GM12878 (cell line): ENCODE measurements at regions not wholly inside any gene's neighbourhood (a gene's known extent, or its start where the extent isn't known, plus 50 kb on each side); places are given as distances from the start of the nearest gene placed in this dataset.

Source experiments
- ATAC-seq: fragments of 200-7000 bp; cut with Tn5 transposase; 3 replicates; pipeline ENCODE4 v1.9.1; 2020; ENCODE audit warnings: mild to moderate bottlenecking, moderate library complexity
- BruUV-seq: library from RNA; stranded (reverse); fragments of 400-500 nt; replicated peaks from 2 replicates; lab custom pipeline; 2021; lab: Mats Ljungman, UMichigan
- CTCF ChIA-PET: fragments of 300-600 bp; sonication (Branson Sonifier 250); formaldehyde crosslinking; extraction: SDS; loops from one replicate; lab custom pipeline; 2021; ENCODE audit warnings: inconsistent platforms; lab: Yijun Ruan, JAX
- POLR2A ChIA-PET: fragments of 350-600 bp; formaldehyde crosslinking; extraction: SDS; loops from one replicate; lab custom pipeline; 2021; ENCODE audit warnings: inconsistent platforms; lab: Charles Lee
- RAD21 ChIA-PET: fragments of 300-600 bp; sonication (Branson Sonifier 250); formaldehyde crosslinking; loops from one replicate; lab custom pipeline; 2023; ENCODE audit warnings: antibody characterized with exemption; ENCODE audit not compliant: unreplicated experiment; lab: Charles Lee
- SMC1A ChIA-PET: fragments of 300-600 bp; sonication (Branson Sonifier 250); formaldehyde crosslinking; loops from one replicate; lab custom pipeline; 2023; ENCODE audit not compliant: unreplicated experiment, uncharacterized antibody; lab: Charles Lee
- DNase-seq: peaks from one replicate; pipeline ENCODE4 v3.0.0-alpha.2; 2011; ENCODE audit warnings: low read depth, low spot score
- FAIRE-seq: peaks from 3 replicates; lab custom pipeline; 2011; peaks lifted over from hg19 to GRCh38; lab: Jason Lieb, UNC
- H2AFZ ChIP-seq: 2 replicates; pipeline ENCODE4 v1.6.0; 2011; ENCODE audit warnings: low read depth, low read length, control low read depth; ENCODE audit not compliant: control insufficient read depth
- H3K27ac ChIP-seq: 2 replicates; pipeline ENCODE4 v1.5.1; 2011; ENCODE audit warnings: control low read depth; ENCODE audit not compliant: control insufficient read depth, insufficient read depth
- H3K27me3 ChIP-seq, 2 experiments: replicated peaks in 1 of 2; 2 replicates each; pipeline versions ENCODE4 v1.6.0 to v1.6.1; 2011; ENCODE audit warnings: low read length in 1 of 2; ENCODE audit not compliant: control insufficient read depth in 2 of 2, insufficient read depth in 2 of 2
- H3K36me3 ChIP-seq, 2 experiments: 2 replicates each; pipeline ENCODE4 v1.5.1; 2011; ENCODE audit warnings: low read length in 1 of 2; ENCODE audit not compliant: control insufficient read depth in 2 of 2, insufficient read depth in 2 of 2
- H3K4me1 ChIP-seq: 2 replicates; pipeline ENCODE4 v1.6.1; 2011; ENCODE audit warnings: mild to moderate bottlenecking, low read length, moderate library complexity, mixed read lengths; ENCODE audit not compliant: control insufficient read depth, insufficient read depth
- H3K4me2 ChIP-seq: 2 replicates; pipeline ENCODE4 v1.6.0; 2011; ENCODE audit warnings: control low read depth; ENCODE audit not compliant: control insufficient read depth, insufficient read depth
- H3K4me3 ChIP-seq: fragments of 200-600 bp; sonication (generic); 2 replicates; pipeline ENCODE4 v1.5.1; 2016
- H3K79me2 ChIP-seq: 2 replicates; pipeline ENCODE4 v1.6.0; 2011; ENCODE audit warnings: low read length; ENCODE audit not compliant: control insufficient read depth, insufficient read depth
- H3K9ac ChIP-seq: 2 replicates; pipeline ENCODE4 v1.8.0; 2011; ENCODE audit warnings: low read length, control low read depth, mixed read lengths; ENCODE audit not compliant: control insufficient read depth, insufficient read depth
- H3K9me3 ChIP-seq: replicated peaks from 3 replicates; pipeline ENCODE4 v1.5.1; 2011; ENCODE audit warnings: mild to moderate bottlenecking, low read length; ENCODE audit not compliant: control insufficient read depth, insufficient read depth
- H4K20me1 ChIP-seq: 2 replicates; pipeline ENCODE4 v1.6.0; 2011; ENCODE audit not compliant: control insufficient read depth, insufficient read depth
- ATF2 ChIP-seq: IDR thresholded peaks from 2 replicates; pipeline ENCODE4 v1.6.1; 2012; ENCODE audit warnings: low read length, inconsistent platforms
- BCL11A ChIP-seq: IDR thresholded peaks from 2 replicates; pipeline ENCODE4 v1.6.1; 2011; ENCODE audit warnings: low read depth, low read length
- CBFB ChIP-seq: IDR thresholded peaks from 2 replicates; pipeline ENCODE4 v1.6.1; 2016; ENCODE audit warnings: antibody characterized with exemption, low read depth
- CTCF ChIP-seq, 3 experiments: IDR thresholded peaks in 2 of 3; conservative IDR thresholded peaks in 1 of 3; 2 replicates each; pipeline ENCODE4 v1.5.1; 2011; ENCODE audit warnings: low read depth in 3 of 3, low read length in 3 of 3, mild to moderate bottlenecking in 3 of 3, control low read depth in 2 of 3, moderate library complexity in 2 of 3, inconsistent platforms in 1 of 3, mixed read lengths in 1 of 3; ENCODE audit not compliant: control insufficient read depth in 2 of 3, insufficient read depth in 1 of 3; ENCODE audit errors: extremely low read depth in 1 of 3
- DPF2 ChIP-seq: fragments of 450-650 bp; IDR thresholded peaks from 2 replicates; pipeline ENCODE4 v1.6.1; 2017; ENCODE audit warnings: mild to moderate bottlenecking
- ESRRA ChIP-seq: IDR thresholded peaks from 2 replicates; pipeline ENCODE4 v1.6.1; 2012; ENCODE audit warnings: mild to moderate bottlenecking, low read length, improper control_type of control experiment
- FOXK2 ChIP-seq: fragments of 450-650 bp; IDR thresholded peaks from 2 replicates; pipeline ENCODE4 v1.6.1; 2017; ENCODE audit warnings: mild to moderate bottlenecking, moderate library complexity
- IKZF2 ChIP-seq, 2 experiments: fragments of 450-650 bp; IDR thresholded peaks; 2 replicates each; pipeline ENCODE4 v1.6.1; 2017; ENCODE audit warnings: mild to moderate bottlenecking in 2 of 2, moderate library complexity in 2 of 2
- MEF2B ChIP-seq: fragments of 450-650 bp; IDR thresholded peaks from 2 replicates; pipeline ENCODE4 v1.6.1; 2018; ENCODE audit warnings: mild to moderate bottlenecking, moderate library complexity; ENCODE audit not compliant: partially characterized antibody, poor library complexity, severe bottlenecking
- MYC ChIP-seq: IDR thresholded peaks from 2 replicates; pipeline ENCODE4 v1.6.1; 2011; ENCODE audit warnings: mild to moderate bottlenecking, low read length, moderate library complexity, inconsistent platforms; ENCODE audit not compliant: insufficient read depth, insufficient replicate concordance, insufficient read length, severe bottlenecking
- NR2C2 ChIP-seq: IDR thresholded peaks from 2 replicates; pipeline ENCODE4 v1.6.1; 2011; ENCODE audit warnings: borderline replicate concordance, low read depth; ENCODE audit not compliant: control insufficient read depth, insufficient read length
- PML ChIP-seq: IDR thresholded peaks from 2 replicates; pipeline ENCODE4 v1.6.1; 2012; ENCODE audit warnings: low read length, inconsistent platforms
- POLR2AphosphoS5 ChIP-seq: IDR thresholded peaks from 2 replicates; pipeline ENCODE4 v1.6.1; 2011; ENCODE audit warnings: mild to moderate bottlenecking, low read length, inconsistent platforms
- ZBTB4 ChIP-seq: fragments of 450-650 bp; formaldehyde crosslinking; IDR thresholded peaks from 2 replicates; pipeline ENCODE4 v1.4.0; 2022; ENCODE audit warnings: mild to moderate bottlenecking, moderate library complexity
- ZNF687 ChIP-seq: fragments of 450-650 bp; IDR thresholded peaks from 2 replicates; pipeline ENCODE4 v1.6.1; 2017; ENCODE audit warnings: mild to moderate bottlenecking, moderate library complexity
- WGBS: methylation state at CpG from one replicate; pipeline ENCODE4 v1.1.6; 2016; ENCODE audit warnings: low lambda C conversion rate; ENCODE audit not compliant: insufficient replicate concordance, insufficient coverage; ENCODE audit errors: missing lambda C conversion rate; 5-methylcytosine and 5-hydroxymethylcytosine counted together
- in situ Hi-C: fragments of 300-500 bp; cut with MboI; formaldehyde crosslinking; loops from 9 replicates; pipeline ENCODE4 v1.14.3; 2018; ENCODE audit warnings: mixed read lengths
- intact Hi-C: fragments of 100-400 bp; cut with micrococcal nuclease; formaldehyde crosslinking; loops from one replicate; pipeline ENCODE4 v1.14.2; 2022; ENCODE audit not compliant: unreplicated experiment

- H2AFZ ChIP-seq, result no peak overlapping the region
- ATAC-seq, result no peak
- intact Hi-C loops, result no loop called here
- BruUV-seq, result no TSS peak
- WGBS, result 0% methylated on average over 1 of the region's 1 CpG
- H3K36me3 ChIP-seq, result no peaks in the 10 kb centered on the region
- no peaks in the 10 kb centered on the region for H4K20me1 ChIP-seq
- no peak for DNase-seq
- no peaks in the 10 kb centered on the region; a peak in 1 of 4 replicates for H3K27me3 ChIP-seq
- no peak overlapping the region for H3K4me2 ChIP-seq
- RAD21 ChIA-PET, result no interaction called here
- POLR2A ChIA-PET, result no interaction called here
- no peaks in the 10 kb centered on the region for H3K4me1 ChIP-seq
- in situ Hi-C loops, result no loop called here
- no peak overlapping the region for H3K9ac ChIP-seq
- H3K27ac ChIP-seq, result no peak overlapping the region
- no peaks in the 10 kb centered on the region; the same call in 2 of the 3 replicates for H3K9me3 ChIP-seq
- no peak overlapping the region for H3K4me3 ChIP-seq
- CTCF ChIA-PET, result no interaction called here
- H3K79me2 ChIP-seq, result no peaks in the 10 kb centered on the region
- SMC1A ChIA-PET, result no interaction called here
- no peak for FAIRE-seq
- TF ChIP-seq IKZF2 (IDR thresholded peaks at IDR 0.05) (no peak), CBFB (no peak), FOXK2 (no peak), PML (no peak), ESRRA (no peak), ZNF687 (no peak), CTCF (IDR thresholded peaks at IDR 0.05 in 2 of 3, conservative IDR thresholded peaks at IDR 0.05 in 1 of 3; ENCODE audit: control insufficient read depth in 2 of 3, extremely low read depth in 1 of 3, insufficient read depth in 1 of 3, low read depth in 3 of 3, low read length in 3 of 3) (no peak), NR2C2 (no peak), ZBTB4 (CRISPR knock-in tag) (no peak), MYC (no peak), POLR2AphosphoS5 (no peak), BCL11A (no peak), ATF2 (no peak), MEF2B (no peak), DPF2 (no peak)
Measured at GRCh38 chr14:51173863-51174262, 66.2 kb upstream of the TMX1 start.
